ENCODE measurements at regions not wholly inside any gene's neighbourhood (a gene's known extent, or its start where the extent isn't known, plus 50 kb on each side); places are given as distances from the start of the nearest gene placed in this dataset.

- TF ChIP-seq CTCF (IDR thresholded peaks at IDR 0.05; ENCODE audit: insufficient read depth, low read length, poor library complexity, severe bottlenecking), result no peak
- no peak for TF ChIP-seq EZH2phosphoT487 (conservative IDR thresholded peaks at IDR 0.05; ENCODE audit: low read length)
Observed at GRCh38 chr2:14219306-14219705, 413.2 kb upstream of the LRATD1 start.
